Activated CD4-positive, CD25-positive, alpha-beta regulatory T cell treated with anti-CD3 and anti-CD28 coated beads, Interleukin-2, amount 50 U/mL, for 16 hours (primary cell): ENCODE measurements at regions not wholly inside any gene's neighbourhood (a gene's known extent, or its start where the extent isn't known, plus 50 kb on each side); places are given as distances from the start of the nearest gene placed in this dataset.

Experiments used
- DNase-seq: peaks from one replicate; pipeline ENCODE4 v3.0.0-alpha.2; 2020; ENCODE audit warnings: low read depth, low spot score

- no peak for DNase-seq
Observed at GRCh38 chr2:235168174-235168979, 216.6 kb downstream of the SH3BP4 start.

GRCh38 chr2:235170016-235170415 lies 218.2 kb downstream of the SH3BP4 start:
- no peak for DNase-seq

- no peak for DNase-seq
Observed at GRCh38 chr2:235170536-235171521, 219.0 kb downstream of the SH3BP4 start.

- DNase-seq: no peak
Observed at GRCh38 chr2:235171550-235172031, 219.8 kb downstream of the SH3BP4 start.

- no peak for DNase-seq
Observed at GRCh38 chr2:235180642-235181041, 228.8 kb downstream of the SH3BP4 start.

GRCh38 chr2:235183786-235184185 lies 232.0 kb downstream of the SH3BP4 start:
- DNase-seq: no peak

- no peak for DNase-seq
Observed at GRCh38 chr2:235187806-235188205, 236.0 kb downstream of the SH3BP4 start.

GRCh38 chr2:235191486-235191885 lies 239.7 kb downstream of the SH3BP4 start:
- no peak for DNase-seq

- DNase-seq: no peak
Observed at GRCh38 chr2:235191978-235192377, 240.2 kb downstream of the SH3BP4 start.

GRCh38 chr2:235194351-235194750 lies 242.5 kb downstream of the SH3BP4 start:
- DNase-seq: no peak

GRCh38 chr2:235194836-235195235 lies 243.0 kb downstream of the SH3BP4 start:
- DNase-seq: no peak

- DNase-seq: no peak
Observed at GRCh38 chr2:235195921-235196320, 244.1 kb downstream of the SH3BP4 start.

GRCh38 chr2:235199128-235199527 lies 247.3 kb downstream of the SH3BP4 start:
- DNase-seq: no peak

- DNase-seq: no peak
Observed at GRCh38 chr2:235200216-235200615, 248.4 kb downstream of the SH3BP4 start.

- no peak for DNase-seq
Observed at GRCh38 chr2:235201756-235202155, 249.9 kb downstream of the SH3BP4 start.

- DNase-seq: no peak
Observed at GRCh38 chr2:235204948-235205347, 253.1 kb downstream of the SH3BP4 start.

- no peak for DNase-seq
Observed at GRCh38 chr2:235206399-235206798, 254.6 kb downstream of the SH3BP4 start.

- DNase-seq: no peak
Observed at GRCh38 chr2:235206980-235207579, 255.3 kb downstream of the SH3BP4 start.

GRCh38 chr2:235211056-235211455 lies 259.2 kb downstream of the SH3BP4 start:
- DNase-seq: no peak

GRCh38 chr2:235212501-235213158 lies 260.8 kb downstream of the SH3BP4 start:
- DNase-seq: no peak

- no peak for DNase-seq
Observed at GRCh38 chr2:235215248-235215647, 263.4 kb downstream of the SH3BP4 start.
